Fibroblast of skin of right quadriceps (primary cell): ENCODE measurements at regions not wholly inside any gene's neighbourhood (a gene's known extent, or its start where the extent isn't known, plus 50 kb on each side); places are given as distances from the start of the nearest gene placed in this dataset.

Source experiments
- DNase-seq: peaks from one replicate; pipeline ENCODE4 v3.0.0-alpha.2; 2013

DNA sequence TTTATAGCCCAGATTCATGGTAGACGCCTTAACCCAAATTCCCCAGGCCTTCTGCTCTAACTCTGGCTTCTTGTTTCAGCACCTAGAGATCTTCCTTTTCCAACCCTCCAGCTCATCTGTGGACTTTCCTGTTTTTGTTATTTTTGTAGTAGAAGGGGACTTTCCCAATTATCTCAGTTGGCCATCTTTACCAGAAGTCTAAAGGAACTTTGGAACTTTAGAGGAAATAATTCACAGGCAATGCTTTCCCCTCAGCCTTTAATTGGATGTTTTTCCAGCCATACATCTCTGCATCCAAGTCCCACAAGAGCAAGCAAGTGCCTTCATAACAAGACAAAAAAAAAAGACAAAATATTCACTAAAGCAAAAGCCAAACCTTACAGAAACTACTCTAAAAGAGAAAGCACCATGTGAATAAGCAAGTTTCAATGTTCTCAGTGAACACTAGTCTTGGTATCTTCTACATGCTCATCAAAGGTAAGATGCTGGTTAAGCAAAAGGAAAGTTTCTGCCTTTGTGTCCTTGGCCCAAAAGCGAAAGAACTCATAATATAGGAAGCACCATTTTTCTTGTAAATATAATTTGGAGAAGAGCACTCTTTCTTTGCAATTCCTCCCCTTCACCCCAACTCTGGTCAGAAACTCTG lies 377.3 kb downstream of the SETD4 start:
- no peak for DNase-seq

DNA sequence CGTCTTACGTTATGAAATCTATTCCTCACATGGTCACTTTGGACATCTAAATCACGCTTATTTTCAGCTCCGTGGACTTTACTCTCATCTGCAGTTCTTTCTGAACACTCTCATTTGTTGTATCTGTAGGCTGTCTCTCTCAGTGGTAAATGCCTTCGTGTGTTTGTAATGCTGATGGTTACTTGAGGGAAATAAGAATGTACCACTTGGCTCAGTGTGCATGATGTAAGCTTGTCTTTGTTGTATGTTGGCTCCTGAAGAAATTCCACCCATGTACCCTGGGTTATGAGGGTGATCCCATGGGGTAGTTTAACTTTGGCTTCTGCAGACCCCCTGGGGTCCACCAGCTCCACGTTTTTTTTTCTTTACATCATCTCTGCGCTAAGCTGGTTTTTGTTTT lies 378.4 kb downstream of the SETD4 start:
- no peak for DNase-seq

- DNase-seq, result no peak
Measured at GRCh38 chr21:35679076-35679475, 381.2 kb downstream of the SETD4 start.

DNA sequence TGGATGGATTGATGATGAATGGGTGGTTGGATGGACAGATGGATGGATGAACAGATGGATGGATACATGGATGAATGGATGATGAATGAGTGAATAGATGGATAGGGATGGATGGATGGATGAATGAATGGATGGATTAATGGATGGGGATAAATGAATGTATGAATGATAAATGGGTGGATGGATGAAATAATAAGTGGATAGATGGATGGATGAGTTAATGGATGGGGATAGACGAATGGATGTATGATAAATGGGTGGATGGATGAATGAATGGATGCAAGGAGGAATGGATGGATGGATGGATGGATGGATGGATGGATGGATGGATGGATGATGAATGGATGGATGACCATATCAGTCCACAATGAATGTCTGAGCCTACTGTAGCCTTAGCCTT lies 381.9 kb downstream of the SETD4 start:
- DNase-seq, result no peak

DNA sequence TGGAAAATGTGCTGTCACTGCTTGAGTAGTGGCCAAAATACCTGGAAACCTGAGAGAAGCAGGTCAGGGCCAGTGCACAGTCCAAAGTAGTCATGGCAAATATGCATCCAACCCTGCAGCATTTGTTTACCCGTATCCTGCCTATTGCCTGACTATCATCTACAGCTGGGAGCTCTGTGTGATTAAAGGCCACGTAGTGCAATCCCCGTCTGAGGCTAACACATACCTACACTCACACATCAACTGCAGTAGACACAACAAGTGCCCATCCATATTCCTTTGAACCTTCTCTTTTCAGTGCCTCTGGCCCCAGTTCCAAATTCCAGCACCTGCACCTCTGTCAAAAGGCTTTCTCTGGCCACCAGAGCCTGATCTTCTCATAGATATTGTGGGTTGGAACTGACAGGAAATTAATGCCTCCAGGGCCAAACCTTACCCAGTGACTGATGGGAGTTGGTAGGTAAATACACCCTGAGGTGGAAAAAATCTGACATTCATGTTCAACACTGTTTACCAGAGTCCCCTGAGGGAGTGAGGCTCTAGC lies 383.0 kb downstream of the SETD4 start:
- DNase-seq, result no peak

DNA sequence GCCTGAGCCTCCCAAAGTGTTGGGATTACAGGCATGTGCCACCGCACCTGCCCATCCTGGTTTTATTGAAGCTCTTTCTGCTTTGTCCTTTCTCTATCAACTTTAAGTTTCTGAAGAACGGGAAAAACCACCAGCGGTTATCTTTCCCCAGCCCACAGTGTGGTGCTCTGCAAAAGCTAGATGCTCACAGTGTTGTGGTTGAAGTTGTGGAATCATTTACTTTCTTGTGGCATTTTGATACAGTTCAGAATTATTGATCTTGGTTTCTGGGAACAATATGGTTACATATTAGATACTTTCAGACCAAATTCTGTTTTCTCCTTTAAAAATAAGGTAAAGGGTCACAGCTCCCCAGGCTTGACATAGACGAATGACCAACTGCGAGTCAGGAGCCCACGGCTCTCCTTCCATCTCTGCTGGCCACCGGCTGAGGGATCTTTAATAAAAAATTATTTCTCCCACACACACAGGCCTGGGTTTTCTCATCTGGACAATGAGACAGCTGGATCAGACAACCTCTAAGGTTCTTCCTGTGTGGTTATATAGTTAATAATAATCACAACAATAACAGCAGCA lies 385.3 kb downstream of the SETD4 start:
- DNase-seq, result no peak

- DNase-seq, result no peak
Measured at GRCh38 chr21:35674091-35674671, 386.1 kb downstream of the SETD4 start.

DNA sequence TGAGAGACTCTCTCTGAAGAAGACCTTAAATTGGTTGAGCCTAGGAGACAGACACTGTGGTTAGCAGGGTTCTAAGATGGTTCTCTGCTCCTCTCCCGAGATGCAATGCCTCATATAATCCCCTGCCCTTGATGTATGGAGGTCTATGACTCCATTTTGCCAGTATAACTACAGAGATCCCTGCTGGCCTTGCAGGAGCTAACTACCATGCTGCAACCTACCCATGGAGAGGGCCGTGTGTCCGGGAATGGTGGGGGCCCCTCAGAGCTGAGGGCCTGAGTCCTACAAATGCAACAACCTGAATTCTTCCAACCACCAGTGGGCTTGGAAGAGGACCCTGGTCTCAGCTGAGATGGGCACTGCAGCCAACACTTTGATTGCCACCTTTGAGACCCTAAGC lies 388.0 kb downstream of the SETD4 start:
- DNase-seq, result no peak

DNA sequence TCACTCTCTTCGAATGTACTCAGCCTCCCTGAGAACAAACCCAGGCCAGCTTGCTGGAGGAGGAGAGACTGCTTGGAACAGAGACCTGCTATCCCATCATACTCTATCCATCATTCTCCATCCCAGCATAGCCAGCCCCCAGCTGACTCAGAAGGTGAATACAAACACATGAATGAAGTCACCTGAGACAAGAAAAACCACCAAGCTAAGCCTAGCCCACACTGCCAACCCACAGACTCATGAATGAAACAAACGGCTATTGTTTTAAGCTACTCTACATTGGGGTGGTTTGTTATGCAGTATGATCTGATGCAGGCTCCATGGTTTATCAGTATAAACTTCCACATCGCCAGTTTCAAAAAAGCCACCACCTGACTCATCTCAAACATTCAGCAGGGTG lies 395.6 kb downstream of the SETD4 start:
- DNase-seq, result no peak

DNA sequence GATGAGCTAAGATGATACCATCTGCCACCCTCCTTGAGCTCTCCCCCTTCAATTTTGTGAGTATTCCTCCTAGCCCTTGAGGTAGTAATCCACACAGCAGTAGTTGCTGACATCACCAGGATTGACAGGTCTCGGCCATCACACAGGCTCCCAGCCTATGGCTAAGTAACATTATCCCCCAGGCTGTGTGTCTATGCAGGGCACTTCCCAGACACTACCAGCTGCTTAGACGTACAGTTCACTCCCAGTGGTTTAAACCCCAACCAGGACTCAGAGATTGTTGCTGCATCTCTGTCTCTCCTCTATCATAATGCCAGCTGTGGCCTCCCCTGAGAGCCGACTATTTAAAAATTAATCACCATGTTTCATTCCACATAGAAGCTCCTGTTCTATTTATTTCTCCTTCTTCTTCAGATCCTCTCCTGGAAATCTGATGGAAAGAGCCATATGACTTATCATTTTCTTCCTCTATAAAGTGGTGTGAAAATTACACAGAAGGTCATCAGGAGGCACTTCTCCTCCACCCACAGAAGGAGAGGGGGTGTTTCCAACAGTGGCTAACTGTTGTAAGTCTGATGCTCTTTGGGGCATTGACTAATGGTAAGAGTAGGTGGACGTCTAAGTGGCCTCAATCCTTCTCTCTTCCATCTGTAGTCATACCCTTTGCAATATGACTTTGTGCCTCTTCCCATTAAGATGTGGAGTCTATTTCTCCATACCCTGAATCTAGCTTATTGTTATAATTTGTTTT lies 396.3 kb downstream of the SETD4 start:
- DNase-seq, result no peak

GRCh38 chr21:35658242-35658641 lies 402.1 kb downstream of the SETD4 start:
- DNase-seq, result peak; percentile 91

- DNase-seq, result no peak
Measured at GRCh38 chr21:35652872-35653271, 407.5 kb downstream of the SETD4 start.

DNA sequence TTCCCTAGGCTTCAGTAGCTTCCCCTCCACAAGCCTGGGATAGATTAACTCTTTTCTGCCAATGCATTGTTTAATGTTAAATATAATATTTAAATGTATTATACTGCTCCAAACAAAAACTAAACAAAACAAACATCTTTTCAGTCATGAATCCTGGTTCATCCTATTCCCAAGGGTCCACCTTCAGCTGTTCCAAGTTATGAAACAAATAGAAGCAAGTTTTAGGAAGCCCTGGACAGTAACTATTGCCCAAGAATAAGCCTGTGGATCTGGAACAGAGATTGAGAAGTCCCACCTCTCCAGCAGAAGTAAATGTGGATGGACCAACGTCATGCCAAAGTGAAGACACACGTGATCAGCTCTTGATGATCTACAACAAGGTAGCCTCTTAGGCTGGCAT lies 408.1 kb downstream of the SETD4 start:
- no peak for DNase-seq

- no peak for DNase-seq
Measured at GRCh38 chr21:35651196-35651595, 409.1 kb downstream of the SETD4 start.

DNA sequence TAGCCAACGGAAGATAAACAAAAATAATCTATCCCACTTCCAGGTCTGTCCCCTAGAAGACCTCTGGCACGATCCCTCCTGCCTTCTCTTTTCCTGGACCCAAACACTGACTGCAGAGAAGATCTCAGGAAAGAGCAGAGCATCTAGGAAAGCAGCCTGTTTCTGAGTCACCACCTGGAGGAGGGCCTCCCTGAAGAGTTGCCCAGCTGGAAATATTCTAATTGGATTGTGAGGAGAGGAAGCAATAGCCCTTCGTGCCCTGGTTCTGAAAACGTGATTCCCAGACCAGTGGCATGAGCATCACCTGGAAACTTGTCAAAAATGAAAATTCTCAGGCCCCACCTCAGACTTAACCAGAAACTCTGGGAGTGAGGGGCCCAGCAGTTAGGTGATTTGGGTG lies 411.1 kb downstream of the SETD4 start:
- peak; percentile 58 for DNase-seq

GRCh38 chr21:35648512-35648911 lies 411.8 kb downstream of the SETD4 start:
- no peak for DNase-seq

- DNase-seq, result no peak
Measured at GRCh38 chr21:35646606-35647005, 413.7 kb downstream of the SETD4 start.

DNA sequence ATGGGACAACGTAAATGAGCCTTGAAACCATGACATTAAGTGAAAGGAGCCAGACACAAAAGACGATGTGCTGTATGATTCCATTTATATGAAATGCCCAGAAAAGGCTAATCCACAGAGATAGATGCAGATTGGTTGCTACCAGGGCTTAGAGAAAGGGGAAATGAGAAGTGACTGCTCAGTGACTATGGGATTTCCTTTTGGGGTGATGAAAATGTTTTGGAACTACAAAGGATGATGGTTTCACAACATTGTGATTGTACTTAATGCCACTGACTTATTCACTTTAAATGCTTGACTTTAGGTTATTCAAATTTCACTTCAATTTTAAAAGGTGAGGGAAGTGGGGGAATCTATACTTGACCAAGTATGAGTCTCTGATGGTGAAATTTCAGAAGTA lies 414.3 kb downstream of the SETD4 start:
- no peak for DNase-seq

GRCh38 chr21:35644523-35644922 lies 415.8 kb downstream of the SETD4 start:
- no peak for DNase-seq

GRCh38 chr21:35643176-35643575 lies 417.1 kb downstream of the SETD4 start:
- peak; percentile 73 for DNase-seq

GRCh38 chr21:35641271-35642016 lies 418.9 kb downstream of the SETD4 start:
- peak; percentile 88 for DNase-seq

- DNase-seq, result peak; percentile 34
Measured at GRCh38 chr21:35637431-35637830, 422.9 kb downstream of the SETD4 start.

DNA sequence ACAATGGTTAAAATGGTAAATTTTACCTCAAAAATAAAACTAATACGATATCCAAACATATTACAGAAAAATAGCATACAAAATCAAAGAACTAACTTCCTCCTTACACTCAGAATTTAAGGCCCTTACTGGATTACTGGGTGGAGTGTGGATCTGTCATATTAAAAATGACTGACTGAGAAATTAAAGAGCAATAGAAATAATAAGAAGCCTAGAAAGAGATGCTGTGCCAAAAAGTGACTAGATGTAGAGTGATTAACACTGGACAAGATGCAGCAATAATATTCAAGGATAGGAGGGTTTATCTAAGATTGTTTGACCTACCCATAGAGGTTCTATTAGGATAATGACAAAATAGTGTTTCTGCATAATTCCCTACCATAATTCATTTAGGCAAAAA lies 424.3 kb downstream of the SETD4 start:
- DNase-seq, result no peak
